Fibroblast of lung (primary cell): ENCODE measurements at regions not wholly inside any gene's neighbourhood (a gene's known extent, or its start where the extent isn't known, plus 50 kb on each side); places are given as distances from the start of the nearest gene placed in this dataset.

Experiments
- DNase-seq, 2 donors: peaks; one replicate each; pipeline versions ENCODE4 v3.0.0 to v3.0.0-alpha.2; 2010; ENCODE audit warnings: low read depth in 2 of 2
- H2AFZ ChIP-seq: 2 replicates; pipeline ENCODE4 v1.5.1; 2012; ENCODE audit warnings: low read length, control low read depth, inconsistent platforms
- H3K27ac ChIP-seq: 2 replicates; pipeline ENCODE4 v1.5.1; 2011; ENCODE audit warnings: low read length, control low read depth; ENCODE audit not compliant: insufficient read depth
- H3K27me3 ChIP-seq: 2 replicates; pipeline ENCODE4 v1.5.1; 2011; ENCODE audit warnings: mild to moderate bottlenecking, low read length; ENCODE audit not compliant: control insufficient read depth, insufficient read depth
- H3K36me3 ChIP-seq: 2 replicates; pipeline ENCODE4 v1.5.1; 2011; ENCODE audit warnings: low read length; ENCODE audit not compliant: control insufficient read depth, insufficient read depth
- H3K4me1 ChIP-seq: 2 replicates; pipeline ENCODE4 v1.5.1; 2011; ENCODE audit warnings: low read length; ENCODE audit not compliant: control insufficient read depth, insufficient read depth; ENCODE audit errors: extremely low read depth
- H3K4me2 ChIP-seq: 2 replicates; pipeline ENCODE4 v1.5.1; 2011; ENCODE audit warnings: low read length, control low read depth; ENCODE audit not compliant: insufficient read depth; ENCODE audit errors: extremely low read depth
- H3K4me3 ChIP-seq, 4 experiments: fragments of 200-600 bp in 1 of 4; sonication (generic) in 1 of 4; replicated peaks in 1 of 4; 2 replicates each; pipeline ENCODE4 v1.5.1; 2011 to 2016; ENCODE audit warnings: low read length in 4 of 4, low read depth in 3 of 4, mild to moderate bottlenecking in 3 of 4, control low read depth in 2 of 4, inconsistent platforms in 1 of 4, mixed read lengths in 1 of 4; ENCODE audit not compliant: insufficient read depth in 1 of 4; ENCODE audit errors: control extremely low read depth in 1 of 4
- H3K79me2 ChIP-seq: 2 replicates; pipeline ENCODE4 v1.5.1; 2012; ENCODE audit warnings: mild to moderate bottlenecking, low read length, inconsistent platforms; ENCODE audit not compliant: control insufficient read depth, insufficient read depth
- H3K9ac ChIP-seq: 2 replicates; pipeline ENCODE4 v1.5.1; 2011; ENCODE audit warnings: mild to moderate bottlenecking, low read length, control low read depth; ENCODE audit not compliant: insufficient read depth
- H3K9me3 ChIP-seq: 2 replicates; pipeline ENCODE4 v1.5.1; 2012; ENCODE audit warnings: low read depth, low read length; ENCODE audit not compliant: control insufficient read depth, insufficient read depth
- H4K20me1 ChIP-seq: 2 replicates; pipeline ENCODE4 v1.5.1; 2011; ENCODE audit warnings: low read length; ENCODE audit not compliant: control insufficient read depth, insufficient read depth; ENCODE audit errors: extremely low read depth
- CTCF ChIP-seq, 2 donors: IDR thresholded peaks in 1 of 2; conservative IDR thresholded peaks in 1 of 2; 1 replicate in 1 of 2; 2 replicates in 1 of 2; pipeline ENCODE4 v1.5.1; 2011 to 2012; ENCODE audit warnings: low read length in 2 of 2, control low read depth in 1 of 2, inconsistent platforms in 1 of 2, low read depth in 1 of 2, mild to moderate bottlenecking in 1 of 2
- EZH2 ChIP-seq: IDR thresholded peaks from 2 replicates; pipeline ENCODE4 v1.5.1; 2012; ENCODE audit warnings: low read length, control low read depth, mild to moderate bottlenecking; ENCODE audit errors: missing control alignments

GRCh38 chr1:22276396-22276748 lies 133.5 kb upstream of the WNT4 start:
- Histone ChIP-seq H3K4me1 (no peaks in the 10 kb centered on the region), H3K27ac (no peak overlapping the region), H3K27me3 (peaks cover under 1% of the 10 kb centered on the region), H3K36me3 (no peaks in the 10 kb centered on the region), H3K79me2 (no peaks in the 10 kb centered on the region), H3K9ac (no peak overlapping the region), H4K20me1 (no peaks in the 10 kb centered on the region), H3K4me2 (no peak overlapping the region), H3K4me3 (no peak overlapping the region), H3K9me3 (no peaks in the 10 kb centered on the region), H2AFZ (no peak overlapping the region)
- TF ChIP-seq CTCF (conservative IDR thresholded peaks at IDR 0.05 in 1 of 2, IDR thresholded peaks at IDR 0.05 in 1 of 2; ENCODE audit: low read depth in 1 of 2, low read length in 2 of 2) (no peak), EZH2 (no peak)
- no peak for DNase-seq

DNA sequence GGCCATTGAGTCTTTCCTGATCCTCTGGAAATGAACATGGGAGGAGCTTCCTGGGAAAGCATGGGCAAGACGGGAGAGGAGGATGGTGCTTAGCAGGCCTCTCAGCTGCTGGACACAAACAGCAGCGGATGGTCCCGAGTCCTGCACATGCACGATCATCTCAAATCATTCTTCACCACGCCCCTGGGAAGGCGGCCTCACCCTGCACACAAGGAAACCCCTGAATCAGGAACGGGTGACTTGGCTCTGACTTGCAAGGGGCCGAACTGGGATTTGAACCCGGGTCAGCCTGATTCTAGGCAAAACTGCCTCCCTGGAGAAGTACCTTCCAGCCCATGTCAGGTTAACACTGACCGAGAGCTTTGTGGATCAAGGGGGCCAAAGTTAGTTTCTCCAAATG lies 134.8 kb upstream of the WNT4 start:
- no peak for TF ChIP-seq EZH2
- no peak for TF ChIP-seq CTCF (conservative IDR thresholded peaks at IDR 0.05 in 1 of 2, IDR thresholded peaks at IDR 0.05 in 1 of 2; ENCODE audit: low read depth in 1 of 2, low read length in 2 of 2)
- H3K4me2 ChIP-seq = no peak overlapping the region
- H3K79me2 ChIP-seq = no peaks in the 10 kb centered on the region
- no peak overlapping the region for H3K9ac ChIP-seq
- H3K27me3 ChIP-seq = peaks cover 7% of the 10 kb centered on the region
- no peaks in the 10 kb centered on the region for H3K36me3 ChIP-seq
- no peak overlapping the region for H2AFZ ChIP-seq
- no peak overlapping the region for H3K27ac ChIP-seq
- H3K4me3 ChIP-seq = no peak overlapping the region
- no peaks in the 10 kb centered on the region for H4K20me1 ChIP-seq
- H3K4me1 ChIP-seq = no peaks in the 10 kb centered on the region
- no peaks in the 10 kb centered on the region for H3K9me3 ChIP-seq
- no peak for DNase-seq

GRCh38 chr1:22279735-22280134 lies 136.8 kb upstream of the WNT4 start:
- Histone ChIP-seq H3K4me1 (no peaks in the 10 kb centered on the region), H3K4me3 (no peak overlapping the region), H3K36me3 (no peaks in the 10 kb centered on the region), H3K27ac (no peak overlapping the region), H3K9ac (no peak overlapping the region), H3K79me2 (no peaks in the 10 kb centered on the region), H3K4me2 (no peak overlapping the region), H3K27me3 (peaks cover 12% of the 10 kb centered on the region), H4K20me1 (no peaks in the 10 kb centered on the region), H3K9me3 (no peaks in the 10 kb centered on the region), H2AFZ (no peak overlapping the region)
- no peak for DNase-seq
- TF ChIP-seq CTCF (conservative IDR thresholded peaks at IDR 0.05 in 1 of 2, IDR thresholded peaks at IDR 0.05 in 1 of 2; ENCODE audit: low read depth in 1 of 2, low read length in 2 of 2) = no peak
- TF ChIP-seq EZH2 = no peak
